H9 (cell line): ENCODE measurements at regions not wholly inside any gene's neighbourhood (a gene's known extent, or its start where the extent isn't known, plus 50 kb on each side); places are given as distances from the start of the nearest gene placed in this dataset.

ENCODE experiments used
- DNase-seq: peaks from one replicate; pipeline ENCODE4 v3.0.0-alpha.2; 2017
- H2AFZ ChIP-seq: one replicate; pipeline ENCODE4 v1.6.1; 2013; ENCODE audit warnings: mild to moderate bottlenecking, low read length, control low read depth, moderate library complexity
- H2AK5ac ChIP-seq: 2 replicates; pipeline ENCODE4 v1.6.1; 2013; ENCODE audit warnings: low read length, control low read depth, mixed read lengths; ENCODE audit not compliant: insufficient read length
- H2BK120ac ChIP-seq: one replicate; pipeline ENCODE4 v1.6.1; 2013; ENCODE audit warnings: low read depth, mild to moderate bottlenecking, low read length, control low read depth, inconsistent platforms; ENCODE audit not compliant: poor library complexity, severe bottlenecking
- H2BK12ac ChIP-seq: 2 replicates; pipeline ENCODE4 v1.6.1; 2013; ENCODE audit warnings: low read length, control low read depth, mixed read lengths, low read depth; ENCODE audit not compliant: insufficient read length
- H2BK15ac ChIP-seq: 2 replicates; pipeline ENCODE4 v1.6.1; 2013; ENCODE audit warnings: low read depth, low read length, control low read depth
- H2BK20ac ChIP-seq: one replicate; pipeline ENCODE4 v1.6.1; 2013; ENCODE audit warnings: low read depth, mild to moderate bottlenecking, low read length, control low read depth, inconsistent platforms; ENCODE audit not compliant: poor library complexity, severe bottlenecking
- H2BK5ac ChIP-seq: 2 replicates; pipeline ENCODE4 v1.6.1; 2013; ENCODE audit warnings: low read length, control low read depth, mixed read lengths; ENCODE audit not compliant: insufficient read length
- H3K14ac ChIP-seq: 2 replicates; pipeline ENCODE4 v1.6.1; 2013; ENCODE audit warnings: low read length, control low read depth; ENCODE audit not compliant: insufficient read depth
- H3K18ac ChIP-seq: 2 replicates; pipeline ENCODE4 v1.6.1; 2013; ENCODE audit warnings: low read depth, mild to moderate bottlenecking, mixed read lengths, low read length, control low read depth; ENCODE audit not compliant: insufficient read length
- H3K23ac ChIP-seq: 2 replicates; pipeline ENCODE4 v1.6.1; 2013; ENCODE audit warnings: low read length, control low read depth, mixed read lengths, low read depth; ENCODE audit not compliant: insufficient read length
- H3K23me2 ChIP-seq: 2 replicates; pipeline ENCODE4 v1.6.1; 2013; ENCODE audit warnings: low read depth, mild to moderate bottlenecking, mixed read lengths, low read length, control low read depth; ENCODE audit not compliant: insufficient read length, poor library complexity, severe bottlenecking
- H3K27ac ChIP-seq: 2 replicates; pipeline ENCODE4 v1.5.1; 2013; ENCODE audit warnings: low read length, control low read depth, mixed read lengths, low read depth; ENCODE audit not compliant: insufficient read length
- H3K27me3 ChIP-seq: 2 replicates; pipeline ENCODE4 v1.6.1; 2013; ENCODE audit warnings: low read length, control low read depth, inconsistent platforms; ENCODE audit not compliant: insufficient read depth
- H3K4ac ChIP-seq: 2 replicates; pipeline ENCODE4 v1.6.1; 2013; ENCODE audit warnings: low read depth, mild to moderate bottlenecking, control low read depth, inconsistent platforms, low read length, moderate library complexity
- H3K4me1 ChIP-seq: 2 replicates; pipeline ENCODE4 v1.6.1; 2013; ENCODE audit warnings: low read length, control low read depth, inconsistent platforms; ENCODE audit not compliant: insufficient read depth
- H3K4me2 ChIP-seq: 2 replicates; pipeline ENCODE4 v1.6.1; 2013; ENCODE audit warnings: low read length, control low read depth, mixed read lengths; ENCODE audit not compliant: insufficient read length, insufficient read depth
- H3K56ac ChIP-seq: 2 replicates; pipeline ENCODE4 v1.6.1; 2013; ENCODE audit warnings: low read depth, mild to moderate bottlenecking, mixed read lengths, low read length, control low read depth; ENCODE audit not compliant: insufficient read length
- H3K79me1 ChIP-seq: 2 replicates; pipeline ENCODE4 v1.6.1; 2013; ENCODE audit warnings: low read depth, mild to moderate bottlenecking, moderate library complexity, low read length, control low read depth, inconsistent platforms; ENCODE audit not compliant: insufficient read depth, poor library complexity, severe bottlenecking
- H3K79me2 ChIP-seq: 2 replicates; pipeline ENCODE4 v1.6.1; 2013; ENCODE audit warnings: low read length, control low read depth, inconsistent platforms; ENCODE audit not compliant: insufficient read depth
- H3K9ac ChIP-seq: 2 replicates; pipeline ENCODE4 v1.6.1; 2013; ENCODE audit warnings: low read length, control low read depth, mixed read lengths; ENCODE audit not compliant: insufficient read length; ENCODE audit errors: extremely low read depth
- H3K9me3 ChIP-seq: one replicate; pipeline ENCODE4 v1.6.1; 2013; ENCODE audit warnings: low read depth, low read length, inconsistent platforms; ENCODE audit not compliant: control insufficient read depth
- H3T11ph ChIP-seq: one replicate; pipeline ENCODE4 v1.6.1; 2013; ENCODE audit warnings: mild to moderate bottlenecking, low read length, control low read depth, inconsistent platforms
- H4K20me1 ChIP-seq: one replicate; pipeline ENCODE4 v1.6.1; 2013; ENCODE audit not compliant: control insufficient read depth, insufficient read length, insufficient read depth
- H4K5ac ChIP-seq: 2 replicates; pipeline ENCODE4 v1.6.1; 2013; ENCODE audit warnings: low read depth, mild to moderate bottlenecking, mixed read lengths, low read length, control low read depth; ENCODE audit not compliant: insufficient read length
- H4K8ac ChIP-seq: replicated peaks from 2 replicates; pipeline ENCODE4 v1.6.1; 2013; ENCODE audit warnings: low read length, control low read depth, mixed read lengths, low read depth; ENCODE audit not compliant: insufficient read length
- H4K91ac ChIP-seq: 2 replicates; pipeline ENCODE4 v1.6.1; 2013; ENCODE audit warnings: low read depth, mild to moderate bottlenecking, moderate library complexity, mixed read lengths, low read length, control low read depth; ENCODE audit not compliant: insufficient read length
- H3K27ac Mint-ChIP-seq, 3 experiments: 2 replicates in 2 of 3; 3 replicates in 1 of 3; pipeline ENCODE4 v1.8.0; 2020 to 2021; ENCODE audit warnings: mixed read lengths in 3 of 3, mild to moderate bottlenecking in 1 of 3, moderate library complexity in 1 of 3
- H3K27me3 Mint-ChIP-seq: 2 replicates; pipeline ENCODE4 v1.8.0; 2021; ENCODE audit warnings: low read depth, mild to moderate bottlenecking, moderate library complexity, mixed read lengths
- H3K36me3 Mint-ChIP-seq, 3 experiments: 2 replicates in 2 of 3; 3 replicates in 1 of 3; pipeline ENCODE4 v1.8.0; 2020 to 2021; ENCODE audit warnings: low read depth in 3 of 3, mixed read lengths in 3 of 3; ENCODE audit not compliant: insufficient read depth in 1 of 3
- H3K4me1 Mint-ChIP-seq, 2 experiments: 2 replicates each; pipeline ENCODE4 v1.8.0; 2020; ENCODE audit warnings: mixed read lengths in 2 of 2
- H3K4me3 Mint-ChIP-seq, 2 experiments: 2 replicates in 1 of 2; 3 replicates in 1 of 2; pipeline ENCODE4 v1.8.0; 2020 to 2021; ENCODE audit warnings: mild to moderate bottlenecking in 2 of 2, mixed read lengths in 2 of 2, moderate library complexity in 1 of 2
- H3K9me3 Mint-ChIP-seq, 2 experiments: 2 replicates in 1 of 2; 3 replicates in 1 of 2; pipeline ENCODE4 v1.8.0; 2020; ENCODE audit warnings: mild to moderate bottlenecking in 2 of 2, mixed read lengths in 2 of 2, moderate library complexity in 1 of 2
- WGBS: extraction: QIAGEN DNeasy Blood & Tissue Kit; methylation state at CpG from one replicate; pipeline ENCODE4 v1.1.7; 2013; ENCODE audit warnings: missing lambda C conversion rate, low lambda C conversion rate, mixed read lengths; ENCODE audit not compliant: insufficient read length; ENCODE audit errors: extremely low coverage; 5-methylcytosine and 5-hydroxymethylcytosine counted together
- TF ChIP-seq, protein P1 (sequence below): fragments of 200-600 bp; sonication (generic); conservative IDR thresholded peaks from 3 replicates; pipeline ENCODE4 v1.8.0; 2021; ENCODE audit warnings: antibody characterized with exemption, mild to moderate bottlenecking

DNA sequence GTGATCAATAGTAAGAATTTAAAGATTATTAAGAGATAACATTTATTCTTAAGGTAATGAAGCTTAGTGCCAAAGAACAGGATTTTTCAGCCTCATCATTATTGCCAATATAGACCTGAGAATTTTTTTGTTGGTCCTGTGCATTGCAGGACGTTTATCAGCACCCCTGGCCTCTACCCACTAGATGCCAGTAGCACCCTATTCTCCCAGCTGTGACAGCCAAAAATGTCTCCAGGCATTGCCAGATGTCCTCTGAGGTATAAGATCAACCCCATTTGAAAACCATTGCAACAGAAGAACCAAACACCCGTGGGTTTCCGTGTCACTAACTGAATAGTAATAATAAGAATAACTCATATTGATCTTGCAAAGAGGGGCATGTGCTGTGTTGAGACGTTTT, 700.0 kb upstream of the SOX11 start:
- Histone ChIP-seq H3K4me2 (no peak overlapping the region), H4K91ac (no peak overlapping the region), H3K23ac (no peak overlapping the region), H4K5ac (no peak overlapping the region), H4K8ac (no peak overlapping the region), H3K18ac (no peak overlapping the region), H3K9me3 (no peaks in the 10 kb centered on the region), H3K27me3 (no peaks in the 10 kb centered on the region), H2BK15ac (no peak overlapping the region), H3K23me2 (no peaks in the 10 kb centered on the region), H3K56ac (no peak overlapping the region), H2AK5ac (no peak overlapping the region), H3K27ac (no peak overlapping the region), H4K20me1 (no peaks in the 10 kb centered on the region), H2BK12ac (no peak overlapping the region), H3K4me1 (no peaks in the 10 kb centered on the region), H2BK20ac (no peak overlapping the region), H3K79me2 (no peaks in the 10 kb centered on the region), H3K79me1 (no peaks in the 10 kb centered on the region), H3K4ac (no peak overlapping the region), H3T11ph (no peak overlapping the region), H2BK120ac (no peak overlapping the region), H3K14ac (no peak overlapping the region), H2AFZ (no peak overlapping the region), H3K9ac (no peak overlapping the region), H2BK5ac (no peak overlapping the region)
- no CpG with 5 or more reads among the region's 4 CpGs for WGBS
- no peak for DNase-seq
- Mint-ChIP-seq H3K27me3 (no peaks in the 10 kb centered on the region), H3K27ac (no peak overlapping the region), H3K36me3 (peaks cover 0 to 4% (median 2%) of the 10 kb centered on the region in 3 experiments; a peak in 4 of 7 replicates), H3K4me3 (no peak overlapping the region), H3K9me3 (peaks cover 0 to 12% of the 10 kb centered on the region in 2 experiments; a peak in 3 of 5 replicates), H3K4me1 (peaks cover 13% of the 10 kb centered on the region in 2 experiments)
- TF ChIP-seq, protein P1, sequence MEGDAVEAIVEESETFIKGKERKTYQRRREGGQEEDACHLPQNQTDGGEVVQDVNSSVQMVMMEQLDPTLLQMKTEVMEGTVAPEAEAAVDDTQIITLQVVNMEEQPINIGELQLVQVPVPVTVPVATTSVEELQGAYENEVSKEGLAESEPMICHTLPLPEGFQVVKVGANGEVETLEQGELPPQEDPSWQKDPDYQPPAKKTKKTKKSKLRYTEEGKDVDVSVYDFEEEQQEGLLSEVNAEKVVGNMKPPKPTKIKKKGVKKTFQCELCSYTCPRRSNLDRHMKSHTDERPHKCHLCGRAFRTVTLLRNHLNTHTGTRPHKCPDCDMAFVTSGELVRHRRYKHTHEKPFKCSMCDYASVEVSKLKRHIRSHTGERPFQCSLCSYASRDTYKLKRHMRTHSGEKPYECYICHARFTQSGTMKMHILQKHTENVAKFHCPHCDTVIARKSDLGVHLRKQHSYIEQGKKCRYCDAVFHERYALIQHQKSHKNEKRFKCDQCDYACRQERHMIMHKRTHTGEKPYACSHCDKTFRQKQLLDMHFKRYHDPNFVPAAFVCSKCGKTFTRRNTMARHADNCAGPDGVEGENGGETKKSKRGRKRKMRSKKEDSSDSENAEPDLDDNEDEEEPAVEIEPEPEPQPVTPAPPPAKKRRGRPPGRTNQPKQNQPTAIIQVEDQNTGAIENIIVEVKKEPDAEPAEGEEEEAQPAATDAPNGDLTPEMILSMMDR = peak; percentile 56; the same call in 2 of the 3 replicates
